ENCODE measurements at regions not wholly inside any gene's neighbourhood (a gene's known extent, or its start where the extent isn't known, plus 50 kb on each side); places are given as distances from the start of the nearest gene placed in this dataset.

- TF ChIP-seq CTCF (IDR thresholded peaks at IDR 0.05 in 8 of 11, conservative IDR thresholded peaks at IDR 0.05 in 3 of 11), result no peak
- TF ChIP-seq POLR2A (IDR thresholded peaks at IDR 0.05), result no peak
These were observed 191.3 kb downstream of the RGS3 start for GRCh38 chr9:113654605-113655428.

All from spleen (tissue), 7 donors.